Astrocyte (in vitro differentiated cells and primary cell): ENCODE measurements at regions not wholly inside any gene's neighbourhood (a gene's known extent, or its start where the extent isn't known, plus 50 kb on each side); places are given as distances from the start of the nearest gene placed in this dataset.

Experiments used
- EZH2 ChIP-seq: IDR thresholded peaks from 2 replicates; pipeline ENCODE4 v1.6.1; 2012; ENCODE audit warnings: mild to moderate bottlenecking, low read length, inconsistent platforms; ENCODE audit not compliant: insufficient read depth
- TF ChIP-seq, protein P1 (sequence below): IDR thresholded peaks from 2 replicates; pipeline ENCODE4 v1.5.1; 2011; ENCODE audit warnings: low read depth, mild to moderate bottlenecking, inconsistent platforms, low read length, moderate library complexity; ENCODE audit not compliant: insufficient read depth

DNA sequence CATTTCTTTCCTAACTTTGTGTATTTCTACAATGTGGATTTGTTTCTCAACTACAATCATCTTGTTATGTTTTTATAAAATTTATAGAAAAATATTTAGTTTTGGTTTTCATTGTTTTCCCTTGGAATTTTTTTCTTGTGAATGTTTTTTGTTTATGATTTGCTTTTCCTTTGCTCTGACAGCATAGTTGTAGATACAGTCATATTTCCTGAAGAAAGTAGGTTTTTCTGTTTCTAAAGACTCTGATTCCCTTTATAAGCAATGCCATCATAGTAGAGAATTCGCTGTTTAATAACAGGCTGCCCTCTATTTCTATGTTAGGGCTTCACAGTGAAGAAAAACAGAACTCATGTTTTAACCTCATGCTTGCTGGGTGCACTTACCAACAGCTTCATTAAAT is 482.3 kb downstream of the ZBBX start:
- TF ChIP-seq, protein P1, sequence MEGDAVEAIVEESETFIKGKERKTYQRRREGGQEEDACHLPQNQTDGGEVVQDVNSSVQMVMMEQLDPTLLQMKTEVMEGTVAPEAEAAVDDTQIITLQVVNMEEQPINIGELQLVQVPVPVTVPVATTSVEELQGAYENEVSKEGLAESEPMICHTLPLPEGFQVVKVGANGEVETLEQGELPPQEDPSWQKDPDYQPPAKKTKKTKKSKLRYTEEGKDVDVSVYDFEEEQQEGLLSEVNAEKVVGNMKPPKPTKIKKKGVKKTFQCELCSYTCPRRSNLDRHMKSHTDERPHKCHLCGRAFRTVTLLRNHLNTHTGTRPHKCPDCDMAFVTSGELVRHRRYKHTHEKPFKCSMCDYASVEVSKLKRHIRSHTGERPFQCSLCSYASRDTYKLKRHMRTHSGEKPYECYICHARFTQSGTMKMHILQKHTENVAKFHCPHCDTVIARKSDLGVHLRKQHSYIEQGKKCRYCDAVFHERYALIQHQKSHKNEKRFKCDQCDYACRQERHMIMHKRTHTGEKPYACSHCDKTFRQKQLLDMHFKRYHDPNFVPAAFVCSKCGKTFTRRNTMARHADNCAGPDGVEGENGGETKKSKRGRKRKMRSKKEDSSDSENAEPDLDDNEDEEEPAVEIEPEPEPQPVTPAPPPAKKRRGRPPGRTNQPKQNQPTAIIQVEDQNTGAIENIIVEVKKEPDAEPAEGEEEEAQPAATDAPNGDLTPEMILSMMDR: no peak
- TF ChIP-seq EZH2: no peak
